ENCODE measurements at regions not wholly inside any gene's neighbourhood (a gene's known extent, or its start where the extent isn't known, plus 50 kb on each side); places are given as distances from the start of the nearest gene placed in this dataset.
"Not testable (repeated sequence)": the region's sequence is repeated elsewhere in the genome, so short reads cannot be mapped to it uniquely, and the experiment has no call there.

- DNase-seq, result no peak
These were observed 928.0 kb upstream of the ALCAM start for GRCh38 chr3:104438706-104439105.

GRCh38 chr3:104445252-104445919 is 921.3 kb upstream of the ALCAM start:
- DNase-seq, result not testable (repeated sequence)

GRCh38 chr3:104447681-104448080 is 919.0 kb upstream of the ALCAM start:
- no peak for DNase-seq

GRCh38 chr3:104452697-104453096 is 914.0 kb upstream of the ALCAM start:
- DNase-seq, result no peak

- DNase-seq, result no peak
These were observed 908.1 kb upstream of the ALCAM start for GRCh38 chr3:104458657-104459056.

GRCh38 chr3:104460477-104461406 is 906.0 kb upstream of the ALCAM start:
- DNase-seq, result peak in 1 of 2 donors; percentile 81

- no peak for DNase-seq
These were observed 905.3 kb upstream of the ALCAM start for GRCh38 chr3:104461431-104461830.

GRCh38 chr3:104472221-104472620 is 894.5 kb upstream of the ALCAM start:
- no peak for DNase-seq

GRCh38 chr3:104474011-104474410 is 892.7 kb upstream of the ALCAM start:
- no peak for DNase-seq

- DNase-seq, result no peak
These were observed 863.7 kb upstream of the ALCAM start for GRCh38 chr3:104503022-104503421.

GRCh38 chr3:104510131-104510849 is 856.4 kb upstream of the ALCAM start:
- no peak for DNase-seq

GRCh38 chr3:104514371-104514770 is 852.3 kb upstream of the ALCAM start:
- no peak for DNase-seq

- DNase-seq, result no peak
These were observed 851.9 kb upstream of the ALCAM start for GRCh38 chr3:104514776-104515175.

GRCh38 chr3:104519068-104519467 is 847.6 kb upstream of the ALCAM start:
- DNase-seq, result no peak

- DNase-seq, result no peak
These were observed 847.1 kb upstream of the ALCAM start for GRCh38 chr3:104519468-104520227.

GRCh38 chr3:104520228-104520655 is 846.5 kb upstream of the ALCAM start:
- DNase-seq, result no peak

- DNase-seq, result no peak
These were observed 844.9 kb upstream of the ALCAM start for GRCh38 chr3:104521606-104522336.

GRCh38 chr3:104523136-104523535 is 843.6 kb upstream of the ALCAM start:
- no peak for DNase-seq

- no peak for DNase-seq
These were observed 839.8 kb upstream of the ALCAM start for GRCh38 chr3:104526901-104527401.

- no peak for DNase-seq
These were observed 835.8 kb upstream of the ALCAM start for GRCh38 chr3:104530934-104531333.

- no peak for DNase-seq
These were observed 830.0 kb upstream of the ALCAM start for GRCh38 chr3:104536715-104537114.

- DNase-seq, result no peak
These were observed 829.4 kb upstream of the ALCAM start for GRCh38 chr3:104537323-104537722.
